ENCODE measurements at regions not wholly inside any gene's neighbourhood (a gene's known extent, or its start where the extent isn't known, plus 50 kb on each side); places are given as distances from the start of the nearest gene placed in this dataset.

GRCh38 chr12:84756961-84757360 lies 155.6 kb downstream of the SLC6A15 start:
- Histone ChIP-seq H3K4me1 (ENCODE audit: control insufficient read depth in 2 of 2, insufficient read depth in 1 of 2, low read depth in 1 of 2, low read length in 2 of 2) (no peaks in the 10 kb centered on the region), H2BK120ac (ENCODE audit: low read depth, low read length) (no peak overlapping the region), H3K4me2 (ENCODE audit: insufficient read depth, low read length, poor library complexity, severe bottlenecking) (no peak overlapping the region), H2BK5ac (ENCODE audit: low read length) (no peak overlapping the region), H4K91ac (ENCODE audit: low read depth, low read length, poor library complexity) (no peak overlapping the region), H3K23ac (ENCODE audit: low read depth, low read length, poor library complexity) (no peak overlapping the region), H3K9ac (ENCODE audit: low read depth, low read length, poor library complexity) (no peak overlapping the region), H3K79me1 (ENCODE audit: low read depth, low read length) (no peaks in the 10 kb centered on the region), H2BK15ac (ENCODE audit: low read length) (no peak overlapping the region), H2AK5ac (ENCODE audit: low read depth, low read length) (no peak overlapping the region), H3K27me3 (ENCODE audit: control insufficient read depth in 3 of 3, insufficient read depth in 3 of 3, low read depth in 1 of 3, low read length in 3 of 3) (no peaks in the 10 kb centered on the region), H3K18ac (ENCODE audit: low read length) (no peak overlapping the region), H2AFZ (ENCODE audit: low read length) (no peak overlapping the region), H3K9me3 (replicated peaks in 1 of 2; ENCODE audit: control insufficient read depth in 2 of 2, insufficient read depth in 1 of 2, low read depth in 1 of 2, low read length in 2 of 2) (no peaks in the 10 kb centered on the region), H2BK12ac (ENCODE audit: low read length) (no peak overlapping the region), H3K4me3 (ENCODE audit: low read length in 2 of 2) (no peak overlapping the region), H4K8ac (ENCODE audit: low read depth, low read length) (no peak overlapping the region), H3K14ac (ENCODE audit: low read length) (no peak overlapping the region), H3K4ac (ENCODE audit: low read length) (no peak overlapping the region), H3K36me3 (replicated peaks in 1 of 2; ENCODE audit: control insufficient read depth in 2 of 2, insufficient read depth in 2 of 2, low read length in 2 of 2) (no peaks in the 10 kb centered on the region), H3K27ac (replicated peaks; ENCODE audit: low read length) (no peak overlapping the region)
- no peak for DNase-seq (ENCODE audit: low spot score)

DNA sequence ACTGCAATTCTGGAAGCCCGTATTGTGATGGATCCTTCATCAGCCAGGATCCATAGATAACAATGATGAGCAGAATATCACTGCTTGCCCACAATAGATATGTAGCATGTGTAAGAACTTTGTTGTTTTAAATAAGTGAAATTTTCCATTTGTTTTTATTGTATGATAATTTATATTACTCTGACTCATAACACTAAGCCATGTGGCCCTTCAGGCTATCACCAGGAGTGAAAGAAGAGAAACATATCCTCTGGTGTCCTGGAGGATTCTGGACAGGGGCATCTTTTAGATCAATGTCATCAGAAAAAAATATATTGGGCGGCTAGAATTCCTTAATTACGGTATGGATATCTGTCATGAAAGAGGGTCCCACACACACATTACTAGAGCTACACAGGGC lies 167.5 kb downstream of the SLC6A15 start:
- H3K18ac ChIP-seq (ENCODE audit: low read length), result no peak overlapping the region
- no peak overlapping the region for H2AFZ ChIP-seq (ENCODE audit: low read length)
- no peak overlapping the region for H2BK15ac ChIP-seq (ENCODE audit: low read length)
- H3K14ac ChIP-seq (ENCODE audit: low read length), result no peak overlapping the region
- H2AK5ac ChIP-seq (ENCODE audit: low read depth, low read length), result no peak overlapping the region
- no CpG with 5 or more reads among the region's 3 CpGs for WGBS, 2 donors (ENCODE audit: extremely low coverage in 2 of 2, insufficient read length in 2 of 2, insufficient replicate concordance in 1 of 2)
- no peak overlapping the region for H3K4ac ChIP-seq (ENCODE audit: low read length)
- no peak overlapping the region for H2BK5ac ChIP-seq (ENCODE audit: low read length)
- DNase-seq (ENCODE audit: low spot score), result no peak
- no peak overlapping the region for H2BK12ac ChIP-seq (ENCODE audit: low read length)
- H3K4me3 ChIP-seq (ENCODE audit: low read length in 2 of 2), result no peak overlapping the region
- H3K4me2 ChIP-seq (ENCODE audit: insufficient read depth, low read length, poor library complexity, severe bottlenecking), result no peak overlapping the region
- no peaks in the 10 kb centered on the region for H3K4me1 ChIP-seq (ENCODE audit: control insufficient read depth in 2 of 2, insufficient read depth in 1 of 2, low read depth in 1 of 2, low read length in 2 of 2)
- H4K8ac ChIP-seq (ENCODE audit: low read depth, low read length), result no peak overlapping the region
- H3K9me3 ChIP-seq (replicated peaks in 1 of 2; ENCODE audit: control insufficient read depth in 2 of 2, insufficient read depth in 1 of 2, low read depth in 1 of 2, low read length in 2 of 2), result no peaks in the 10 kb centered on the region
- no peaks in the 10 kb centered on the region for H3K79me1 ChIP-seq (ENCODE audit: low read depth, low read length)
- H4K91ac ChIP-seq (ENCODE audit: low read depth, low read length, poor library complexity), result no peak overlapping the region
- no peaks in the 10 kb centered on the region for H3K27me3 ChIP-seq (ENCODE audit: control insufficient read depth in 3 of 3, insufficient read depth in 3 of 3, low read depth in 1 of 3, low read length in 3 of 3)
- H3K9ac ChIP-seq (ENCODE audit: low read depth, low read length, poor library complexity), result no peak overlapping the region
- H3K23ac ChIP-seq (ENCODE audit: low read depth, low read length, poor library complexity), result no peak overlapping the region
- H3K36me3 ChIP-seq (replicated peaks in 1 of 2; ENCODE audit: control insufficient read depth in 2 of 2, insufficient read depth in 2 of 2, low read length in 2 of 2), result no peaks in the 10 kb centered on the region
- no peak overlapping the region for H2BK120ac ChIP-seq (ENCODE audit: low read depth, low read length)
- H3K27ac ChIP-seq (replicated peaks; ENCODE audit: low read length), result no peak overlapping the region

GRCh38 chr12:84741692-84742091 lies 170.9 kb downstream of the SLC6A15 start:
- H2BK15ac ChIP-seq (ENCODE audit: low read length), result no peak overlapping the region
- peak overlapping the region; percentile 36 for H2AFZ ChIP-seq (ENCODE audit: low read length)
- no peak overlapping the region for H2BK120ac ChIP-seq (ENCODE audit: low read depth, low read length)
- H3K14ac ChIP-seq (ENCODE audit: low read length), result no peak overlapping the region
- H4K91ac ChIP-seq (ENCODE audit: low read depth, low read length, poor library complexity), result no peak overlapping the region
- H4K8ac ChIP-seq (ENCODE audit: low read depth, low read length), result no peak overlapping the region
- H3K27me3 ChIP-seq (ENCODE audit: control insufficient read depth in 3 of 3, insufficient read depth in 3 of 3, low read depth in 1 of 3, low read length in 3 of 3), result no peaks in the 10 kb centered on the region
- no peak overlapping the region for H3K9ac ChIP-seq (ENCODE audit: low read depth, low read length, poor library complexity)
- H3K18ac ChIP-seq (ENCODE audit: low read length), result no peak overlapping the region
- no peak overlapping the region for H3K4ac ChIP-seq (ENCODE audit: low read length)
- H3K36me3 ChIP-seq (replicated peaks in 1 of 2; ENCODE audit: control insufficient read depth in 2 of 2, insufficient read depth in 2 of 2, low read length in 2 of 2), result no peaks in the 10 kb centered on the region
- no peak overlapping the region for H3K4me3 ChIP-seq (ENCODE audit: low read length in 2 of 2)
- no peaks in the 10 kb centered on the region for H3K9me3 ChIP-seq (replicated peaks in 1 of 2; ENCODE audit: control insufficient read depth in 2 of 2, insufficient read depth in 1 of 2, low read depth in 1 of 2, low read length in 2 of 2)
- H3K27ac ChIP-seq (replicated peaks; ENCODE audit: low read length), result no peak overlapping the region
- no peak overlapping the region for H3K4me2 ChIP-seq (ENCODE audit: insufficient read depth, low read length, poor library complexity, severe bottlenecking)
- no peaks in the 10 kb centered on the region for H3K4me1 ChIP-seq (ENCODE audit: control insufficient read depth in 2 of 2, insufficient read depth in 1 of 2, low read depth in 1 of 2, low read length in 2 of 2)
- no peak overlapping the region for H3K23ac ChIP-seq (ENCODE audit: low read depth, low read length, poor library complexity)
- no peak overlapping the region for H2BK5ac ChIP-seq (ENCODE audit: low read length)
- no CpG with 5 or more reads among the region's 3 CpGs for WGBS, 2 donors (ENCODE audit: extremely low coverage in 2 of 2, insufficient read length in 2 of 2, insufficient replicate concordance in 1 of 2)
- H2AK5ac ChIP-seq (ENCODE audit: low read depth, low read length), result no peak overlapping the region
- H2BK12ac ChIP-seq (ENCODE audit: low read length), result no peak overlapping the region
- H3K79me1 ChIP-seq (ENCODE audit: low read depth, low read length), result no peaks in the 10 kb centered on the region
- no peak for DNase-seq (ENCODE audit: low spot score)

DNA sequence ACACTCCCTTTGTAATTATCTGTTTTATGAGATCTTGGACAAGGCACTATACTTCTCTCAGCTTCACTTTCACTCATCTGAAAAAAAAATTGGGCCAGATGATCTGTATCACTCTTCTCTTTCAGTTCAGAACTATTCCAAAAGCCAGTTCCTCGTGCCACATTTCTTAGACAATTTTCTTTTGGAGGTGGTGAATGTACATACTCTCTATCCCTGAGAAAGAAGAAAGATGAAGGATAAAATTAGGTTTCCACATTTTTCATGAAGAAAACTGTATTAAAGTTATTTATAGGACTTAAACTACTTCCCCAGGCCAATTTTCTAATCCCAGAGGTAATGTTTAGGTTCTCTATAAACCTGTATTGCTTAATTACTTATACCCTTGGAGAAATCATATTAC lies 171.6 kb downstream of the SLC6A15 start:
- H3K79me1 ChIP-seq (ENCODE audit: low read depth, low read length), result no peaks in the 10 kb centered on the region
- no peak overlapping the region for H2BK5ac ChIP-seq (ENCODE audit: low read length)
- no peaks in the 10 kb centered on the region for H3K36me3 ChIP-seq (replicated peaks in 1 of 2; ENCODE audit: control insufficient read depth in 2 of 2, insufficient read depth in 2 of 2, low read length in 2 of 2)
- no peak overlapping the region for H4K8ac ChIP-seq (ENCODE audit: low read depth, low read length)
- no peak for DNase-seq (ENCODE audit: low spot score)
- no peak overlapping the region for H2AK5ac ChIP-seq (ENCODE audit: low read depth, low read length)
- H3K18ac ChIP-seq (ENCODE audit: low read length), result no peak overlapping the region
- H3K14ac ChIP-seq (ENCODE audit: low read length), result no peak overlapping the region
- no peak overlapping the region for H2BK15ac ChIP-seq (ENCODE audit: low read length)
- H2BK120ac ChIP-seq (ENCODE audit: low read depth, low read length), result no peak overlapping the region
- no peak overlapping the region for H3K4me3 ChIP-seq (ENCODE audit: low read length in 2 of 2)
- H3K9ac ChIP-seq (ENCODE audit: low read depth, low read length, poor library complexity), result no peak overlapping the region
- no peak overlapping the region for H3K4me2 ChIP-seq (ENCODE audit: insufficient read depth, low read length, poor library complexity, severe bottlenecking)
- H2BK12ac ChIP-seq (ENCODE audit: low read length), result no peak overlapping the region
- H3K9me3 ChIP-seq (replicated peaks in 1 of 2; ENCODE audit: control insufficient read depth in 2 of 2, insufficient read depth in 1 of 2, low read depth in 1 of 2, low read length in 2 of 2), result no peaks in the 10 kb centered on the region
- no CpG with 5 or more reads among the region's 1 CpG for WGBS, 2 donors (ENCODE audit: extremely low coverage in 2 of 2, insufficient read length in 2 of 2, insufficient replicate concordance in 1 of 2)
- H2AFZ ChIP-seq (ENCODE audit: low read length), result no peak overlapping the region
- H3K27me3 ChIP-seq (ENCODE audit: control insufficient read depth in 3 of 3, insufficient read depth in 3 of 3, low read depth in 1 of 3, low read length in 3 of 3), result no peaks in the 10 kb centered on the region
- no peaks in the 10 kb centered on the region for H3K4me1 ChIP-seq (ENCODE audit: control insufficient read depth in 2 of 2, insufficient read depth in 1 of 2, low read depth in 1 of 2, low read length in 2 of 2)
- H3K27ac ChIP-seq (replicated peaks; ENCODE audit: low read length), result no peak overlapping the region
- H3K23ac ChIP-seq (ENCODE audit: low read depth, low read length, poor library complexity), result no peak overlapping the region
- H3K4ac ChIP-seq (ENCODE audit: low read length), result no peak overlapping the region
- H4K91ac ChIP-seq (ENCODE audit: low read depth, low read length, poor library complexity), result no peak overlapping the region

All from neuronal stem cell (in vitro differentiated cells).